Fibroblast of lung (primary cell): ENCODE measurements at regions not wholly inside any gene's neighbourhood (a gene's known extent, or its start where the extent isn't known, plus 50 kb on each side); places are given as distances from the start of the nearest gene placed in this dataset.

Experiments
- DNase-seq, 2 donors: peaks; one replicate each; pipeline versions ENCODE4 v3.0.0 to v3.0.0-alpha.2; 2010; ENCODE audit warnings: low read depth in 2 of 2
- H2AFZ ChIP-seq: 2 replicates; pipeline ENCODE4 v1.5.1; 2012; ENCODE audit warnings: low read length, control low read depth, inconsistent platforms
- H3K27ac ChIP-seq: 2 replicates; pipeline ENCODE4 v1.5.1; 2011; ENCODE audit warnings: low read length, control low read depth; ENCODE audit not compliant: insufficient read depth
- H3K27me3 ChIP-seq: 2 replicates; pipeline ENCODE4 v1.5.1; 2011; ENCODE audit warnings: mild to moderate bottlenecking, low read length; ENCODE audit not compliant: control insufficient read depth, insufficient read depth
- H3K36me3 ChIP-seq: 2 replicates; pipeline ENCODE4 v1.5.1; 2011; ENCODE audit warnings: low read length; ENCODE audit not compliant: control insufficient read depth, insufficient read depth
- H3K4me1 ChIP-seq: 2 replicates; pipeline ENCODE4 v1.5.1; 2011; ENCODE audit warnings: low read length; ENCODE audit not compliant: control insufficient read depth, insufficient read depth; ENCODE audit errors: extremely low read depth
- H3K4me2 ChIP-seq: 2 replicates; pipeline ENCODE4 v1.5.1; 2011; ENCODE audit warnings: low read length, control low read depth; ENCODE audit not compliant: insufficient read depth; ENCODE audit errors: extremely low read depth
- H3K4me3 ChIP-seq, 4 experiments: fragments of 200-600 bp in 1 of 4; sonication (generic) in 1 of 4; replicated peaks in 1 of 4; 2 replicates each; pipeline ENCODE4 v1.5.1; 2011 to 2016; ENCODE audit warnings: low read length in 4 of 4, low read depth in 3 of 4, mild to moderate bottlenecking in 3 of 4, control low read depth in 2 of 4, inconsistent platforms in 1 of 4, mixed read lengths in 1 of 4; ENCODE audit not compliant: insufficient read depth in 1 of 4; ENCODE audit errors: control extremely low read depth in 1 of 4
- H3K79me2 ChIP-seq: 2 replicates; pipeline ENCODE4 v1.5.1; 2012; ENCODE audit warnings: mild to moderate bottlenecking, low read length, inconsistent platforms; ENCODE audit not compliant: control insufficient read depth, insufficient read depth
- H3K9ac ChIP-seq: 2 replicates; pipeline ENCODE4 v1.5.1; 2011; ENCODE audit warnings: mild to moderate bottlenecking, low read length, control low read depth; ENCODE audit not compliant: insufficient read depth
- H3K9me3 ChIP-seq: 2 replicates; pipeline ENCODE4 v1.5.1; 2012; ENCODE audit warnings: low read depth, low read length; ENCODE audit not compliant: control insufficient read depth, insufficient read depth
- H4K20me1 ChIP-seq: 2 replicates; pipeline ENCODE4 v1.5.1; 2011; ENCODE audit warnings: low read length; ENCODE audit not compliant: control insufficient read depth, insufficient read depth; ENCODE audit errors: extremely low read depth
- EZH2 ChIP-seq: IDR thresholded peaks from 2 replicates; pipeline ENCODE4 v1.5.1; 2012; ENCODE audit warnings: low read length, control low read depth, mild to moderate bottlenecking; ENCODE audit errors: missing control alignments
- TF ChIP-seq, protein P1 (sequence below), 2 donors: IDR thresholded peaks in 1 of 2; conservative IDR thresholded peaks in 1 of 2; 1 replicate in 1 of 2; 2 replicates in 1 of 2; pipeline ENCODE4 v1.5.1; 2011 to 2012; ENCODE audit warnings: low read length in 2 of 2, control low read depth in 1 of 2, inconsistent platforms in 1 of 2, low read depth in 1 of 2, mild to moderate bottlenecking in 1 of 2

DNA sequence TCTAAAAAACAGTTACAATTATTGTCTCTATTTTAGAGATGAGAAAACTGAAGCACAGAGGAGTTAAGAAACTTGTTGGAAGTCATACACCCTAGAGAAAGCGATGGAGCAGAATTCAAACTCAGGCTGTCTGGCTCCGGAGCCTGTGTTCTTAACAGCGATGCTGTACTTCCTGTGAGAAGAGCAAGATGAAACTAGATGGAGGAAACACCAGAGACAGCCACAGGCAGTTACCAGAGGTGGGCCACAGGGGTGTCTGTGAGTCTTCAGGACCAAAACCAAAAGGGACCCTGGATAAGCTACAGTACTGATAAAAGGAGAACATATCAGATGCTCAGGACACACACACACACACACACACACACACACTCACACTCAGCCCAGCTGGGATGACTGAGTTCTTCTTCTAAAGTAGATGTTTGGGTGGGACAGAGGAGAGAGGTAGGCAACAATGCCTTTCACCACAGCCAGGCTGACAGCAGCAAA lies 289.2 kb downstream of the FZD1 start:
- no peak overlapping the region for H3K9ac ChIP-seq
- H3K36me3 ChIP-seq, result no peaks in the 10 kb centered on the region
- H3K4me2 ChIP-seq, result no peak overlapping the region
- H3K9me3 ChIP-seq, result no peaks in the 10 kb centered on the region
- no peaks in the 10 kb centered on the region for H3K27me3 ChIP-seq
- no peak overlapping the region for H2AFZ ChIP-seq
- H3K27ac ChIP-seq, result no peak overlapping the region
- no peaks in the 10 kb centered on the region for H3K79me2 ChIP-seq
- H4K20me1 ChIP-seq, result no peaks in the 10 kb centered on the region
- H3K4me1 ChIP-seq, result no peaks in the 10 kb centered on the region
- no peak for DNase-seq
- H3K4me3 ChIP-seq, result no peak overlapping the region
- TF ChIP-seq EZH2, result no peak
- TF ChIP-seq, protein P1, sequence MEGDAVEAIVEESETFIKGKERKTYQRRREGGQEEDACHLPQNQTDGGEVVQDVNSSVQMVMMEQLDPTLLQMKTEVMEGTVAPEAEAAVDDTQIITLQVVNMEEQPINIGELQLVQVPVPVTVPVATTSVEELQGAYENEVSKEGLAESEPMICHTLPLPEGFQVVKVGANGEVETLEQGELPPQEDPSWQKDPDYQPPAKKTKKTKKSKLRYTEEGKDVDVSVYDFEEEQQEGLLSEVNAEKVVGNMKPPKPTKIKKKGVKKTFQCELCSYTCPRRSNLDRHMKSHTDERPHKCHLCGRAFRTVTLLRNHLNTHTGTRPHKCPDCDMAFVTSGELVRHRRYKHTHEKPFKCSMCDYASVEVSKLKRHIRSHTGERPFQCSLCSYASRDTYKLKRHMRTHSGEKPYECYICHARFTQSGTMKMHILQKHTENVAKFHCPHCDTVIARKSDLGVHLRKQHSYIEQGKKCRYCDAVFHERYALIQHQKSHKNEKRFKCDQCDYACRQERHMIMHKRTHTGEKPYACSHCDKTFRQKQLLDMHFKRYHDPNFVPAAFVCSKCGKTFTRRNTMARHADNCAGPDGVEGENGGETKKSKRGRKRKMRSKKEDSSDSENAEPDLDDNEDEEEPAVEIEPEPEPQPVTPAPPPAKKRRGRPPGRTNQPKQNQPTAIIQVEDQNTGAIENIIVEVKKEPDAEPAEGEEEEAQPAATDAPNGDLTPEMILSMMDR (conservative IDR thresholded peaks at IDR 0.05 in 1 of 2, IDR thresholded peaks at IDR 0.05 in 1 of 2; ENCODE audit: low read depth in 1 of 2, low read length in 2 of 2), result no peak

DNA sequence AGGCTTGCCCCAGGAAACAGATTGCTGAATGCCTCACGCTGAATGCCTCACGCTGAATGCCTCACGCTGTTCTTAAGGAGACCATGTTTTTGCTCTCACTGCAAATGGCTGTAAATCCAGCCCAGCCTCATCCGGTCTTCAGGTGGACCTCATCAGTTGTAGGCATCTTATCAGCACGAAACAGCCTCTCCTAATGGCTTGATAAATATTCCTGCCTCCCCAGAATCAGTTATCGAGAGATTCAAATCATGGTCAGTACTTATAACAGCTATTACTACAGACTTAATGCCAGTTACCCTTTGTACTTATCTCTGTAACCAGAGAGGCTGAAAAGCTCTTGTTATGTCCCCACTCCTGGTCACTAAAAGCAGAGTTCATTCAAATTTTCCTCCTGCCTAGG lies 290.6 kb downstream of the FZD1 start:
- no peaks in the 10 kb centered on the region for H3K27me3 ChIP-seq
- H3K4me1 ChIP-seq, result no peaks in the 10 kb centered on the region
- H3K9me3 ChIP-seq, result no peaks in the 10 kb centered on the region
- H3K36me3 ChIP-seq, result no peaks in the 10 kb centered on the region
- H4K20me1 ChIP-seq, result no peaks in the 10 kb centered on the region
- no peak overlapping the region for H3K27ac ChIP-seq
- TF ChIP-seq, protein P1 (conservative IDR thresholded peaks at IDR 0.05 in 1 of 2, IDR thresholded peaks at IDR 0.05 in 1 of 2; ENCODE audit: low read depth in 1 of 2, low read length in 2 of 2), result no peak
- TF ChIP-seq EZH2, result no peak
- H3K4me2 ChIP-seq, result no peak overlapping the region
- H2AFZ ChIP-seq, result no peak overlapping the region
- no peak overlapping the region for H3K9ac ChIP-seq
- no peaks in the 10 kb centered on the region for H3K79me2 ChIP-seq
- no peak overlapping the region for H3K4me3 ChIP-seq
- DNase-seq, result no peak

DNA sequence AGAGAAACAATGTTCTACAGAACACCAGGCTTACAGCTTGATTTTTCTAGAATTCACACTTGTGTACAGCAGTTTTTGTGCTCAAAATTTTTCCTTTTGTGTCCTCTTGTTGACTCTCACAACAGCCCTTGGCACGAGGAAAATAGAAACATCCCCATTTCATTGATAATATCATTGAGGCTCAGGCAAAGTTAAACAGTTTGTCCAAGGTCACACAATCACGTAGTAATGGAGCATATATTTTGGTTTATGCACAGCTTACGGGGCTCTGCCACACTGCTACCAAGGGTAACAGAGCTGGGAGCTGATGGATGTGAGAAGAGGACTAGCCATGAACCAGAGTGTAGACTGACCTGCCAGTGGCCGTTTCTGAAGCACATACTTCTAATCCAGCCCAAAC lies 292.0 kb downstream of the FZD1 start:
- Histone ChIP-seq H3K36me3 (no peaks in the 10 kb centered on the region), H4K20me1 (no peaks in the 10 kb centered on the region), H3K27ac (no peak overlapping the region), H3K9me3 (no peaks in the 10 kb centered on the region), H3K79me2 (no peaks in the 10 kb centered on the region), H3K4me2 (no peak overlapping the region), H3K4me3 (no peak overlapping the region), H3K4me1 (no peaks in the 10 kb centered on the region), H3K9ac (no peak overlapping the region), H2AFZ (no peak overlapping the region), H3K27me3 (no peaks in the 10 kb centered on the region)
- no peak for DNase-seq
- no peak for TF ChIP-seq EZH2
- TF ChIP-seq, protein P1 (conservative IDR thresholded peaks at IDR 0.05 in 1 of 2, IDR thresholded peaks at IDR 0.05 in 1 of 2; ENCODE audit: low read depth in 1 of 2, low read length in 2 of 2), result no peak
